Activated naive CD4-positive, alpha-beta T cell treated with anti-CD3 and anti-CD28 coated beads for 36 hours (primary cell): ENCODE measurements at regions not wholly inside any gene's neighbourhood (a gene's known extent, or its start where the extent isn't known, plus 50 kb on each side); places are given as distances from the start of the nearest gene placed in this dataset.
"Not testable (repeated sequence)": the region's sequence is repeated elsewhere in the genome, so short reads cannot be mapped to it uniquely, and the experiment has no call there.

ENCODE experiments used
- CTCF ChIA-PET: fragments of 350-600 bp; sonication (Branson Sonifier 250); formaldehyde crosslinking; loops from one replicate; lab custom pipeline; 2021; ENCODE audit warnings: antibody characterized with exemption; lab: Charles Lee
- DNase-seq: peaks from one replicate; pipeline ENCODE4 v3.0.0-alpha.2; 2020
- H3K27ac Mint-ChIP-seq: one replicate; pipeline ENCODE4 v1.8.0; 2021; ENCODE audit warnings: mild to moderate bottlenecking, mixed read lengths
- H3K27me3 Mint-ChIP-seq: one replicate; pipeline ENCODE4 v1.8.0; 2021; ENCODE audit warnings: low read depth, mixed read lengths
- H3K36me3 Mint-ChIP-seq: one replicate; pipeline ENCODE4 v1.8.0; 2021; ENCODE audit warnings: low read depth, mixed read lengths
- H3K4me1 Mint-ChIP-seq: one replicate; pipeline ENCODE4 v1.8.0; 2021; ENCODE audit warnings: low read depth, mixed read lengths
- H3K4me3 Mint-ChIP-seq: one replicate; pipeline ENCODE4 v1.8.0; 2021; ENCODE audit warnings: mild to moderate bottlenecking, moderate library complexity, mixed read lengths
- H3K9me3 Mint-ChIP-seq: one replicate; pipeline ENCODE4 v1.8.0; 2021; ENCODE audit warnings: mixed read lengths
- intact Hi-C: fragments of 100-400 bp; cut with micrococcal nuclease; formaldehyde crosslinking; loops from one replicate; pipeline ENCODE4 v1.15.1; 2023

DNA sequence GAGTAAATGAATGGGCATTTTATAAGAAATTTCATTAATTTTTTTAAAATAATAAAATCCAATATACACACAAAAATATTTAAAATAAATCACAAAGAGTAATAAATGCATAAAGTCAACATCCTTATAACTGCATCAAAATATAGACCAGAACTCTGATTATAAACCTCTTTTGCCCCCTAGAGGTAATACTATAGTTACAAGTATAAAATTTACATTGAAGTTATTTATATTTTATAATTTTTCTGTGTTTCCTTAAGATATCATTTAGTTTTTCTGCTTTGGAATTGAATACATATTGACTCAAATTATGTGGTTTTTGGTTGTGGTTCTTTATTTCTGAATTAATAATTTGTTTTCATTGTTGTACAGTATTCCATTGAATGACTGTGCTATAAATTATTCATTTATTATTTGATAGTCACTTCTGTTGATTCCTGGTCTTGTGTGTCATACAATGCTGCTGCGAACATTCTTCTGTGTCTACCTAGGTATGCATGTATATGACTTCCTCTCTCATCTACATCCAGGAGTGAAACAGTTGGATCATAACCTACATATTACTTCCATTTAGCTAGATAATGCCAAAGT lies 673.6 kb downstream of the IPMK start:
- Mint-ChIP-seq H3K36me3 (no peaks in the 10 kb centered on the region), H3K9me3 (no peaks in the 10 kb centered on the region), H3K27me3 (no peaks in the 10 kb centered on the region), H3K4me3 (no peak overlapping the region), H3K27ac (no peak overlapping the region), H3K4me1 (no peaks in the 10 kb centered on the region)
- CTCF ChIA-PET, result no interaction called here
- no peak for DNase-seq
- intact Hi-C loops, result loop anchor here (5.0 kb wide), 1 partner anchor 257 kb away; no protein-coding TSS in a partner anchor

DNA sequence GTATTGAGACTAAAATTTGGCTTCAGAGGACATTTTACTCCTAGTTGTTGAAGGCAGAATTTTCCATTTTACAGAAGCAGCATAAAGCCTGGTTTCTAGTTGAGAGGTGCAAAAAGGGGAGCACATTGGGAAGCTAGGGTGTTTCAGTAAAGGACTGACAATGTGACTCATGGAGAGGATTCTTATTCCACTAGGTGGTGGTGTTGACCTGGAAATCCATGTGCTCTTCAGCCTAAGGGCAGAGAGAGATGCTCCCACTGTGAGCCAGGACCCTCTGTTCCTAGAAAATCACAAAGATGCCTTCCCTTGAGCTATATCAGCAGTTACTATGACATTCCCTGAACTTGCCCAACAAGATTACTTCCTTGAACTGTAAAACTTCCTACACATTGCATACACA lies 687.8 kb downstream of the IPMK start:
- Mint-ChIP-seq H3K27me3 (no peaks in the 10 kb centered on the region), H3K36me3 (no peaks in the 10 kb centered on the region), H3K27ac (no peak overlapping the region), H3K4me3 (no peak overlapping the region), H3K9me3 (peaks cover 3% of the 10 kb centered on the region), H3K4me1 (no peaks in the 10 kb centered on the region)
- CTCF ChIA-PET, result no interaction called here
- DNase-seq, result no peak
- intact Hi-C loops, result loop anchor here (1.0 to 5.0 kb wide), 2 partner anchors 77 to 572 kb away; no protein-coding TSS in a partner anchor

DNA sequence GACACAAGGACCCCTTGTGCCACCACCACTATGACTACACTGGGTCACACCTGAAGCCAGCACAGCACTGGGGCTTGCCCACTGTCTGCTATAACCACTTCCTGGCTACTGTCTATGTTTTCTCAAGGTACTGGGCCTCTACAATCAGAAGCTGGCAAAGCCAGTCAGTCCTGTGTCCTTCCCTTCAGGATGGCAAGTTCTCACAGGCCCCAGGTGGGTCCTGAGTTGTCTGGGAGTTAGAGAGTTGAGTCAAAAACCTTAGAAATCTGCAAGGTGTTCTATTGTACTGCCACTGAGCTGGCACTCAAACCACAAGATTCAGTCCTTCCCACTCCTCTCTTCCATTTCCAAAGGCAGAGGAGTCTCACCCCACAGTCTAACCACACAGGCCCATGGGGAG lies 705.5 kb downstream of the IPMK start:
- Mint-ChIP-seq H3K36me3 (no peaks in the 10 kb centered on the region), H3K27ac (no peak overlapping the region), H3K4me1 (no peaks in the 10 kb centered on the region), H3K9me3 (peaks cover 2% of the 10 kb centered on the region), H3K4me3 (no peak overlapping the region), H3K27me3 (no peaks in the 10 kb centered on the region)
- no peak for DNase-seq
- CTCF ChIA-PET, result no interaction called here
- intact Hi-C loops, result no loop called here

DNA sequence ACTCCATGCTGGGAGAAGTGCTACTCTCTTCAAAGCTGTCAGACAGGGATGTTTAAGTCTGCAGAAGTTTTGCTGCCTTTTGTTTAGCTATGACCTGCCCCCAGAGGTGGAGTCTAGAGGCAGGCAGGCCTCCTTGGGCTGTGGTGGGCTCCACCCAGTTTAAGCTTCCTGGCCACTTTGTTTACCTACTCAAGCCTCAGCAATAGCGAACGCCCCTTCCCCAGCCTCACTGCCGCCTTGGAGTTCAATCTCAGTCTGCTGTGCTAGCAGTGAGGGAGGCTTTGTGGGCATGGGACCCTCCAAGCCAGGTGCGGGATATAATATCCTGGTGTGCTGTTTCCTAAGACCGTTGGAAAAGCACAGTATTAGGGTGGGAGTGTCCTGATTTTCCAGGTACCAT lies 715.9 kb downstream of the IPMK start:
- H3K4me1 Mint-ChIP-seq, H3K27ac Mint-ChIP-seq, intact Hi-C loops, H3K27me3 Mint-ChIP-seq, CTCF ChIA-PET, H3K4me3 Mint-ChIP-seq, H3K36me3 Mint-ChIP-seq, H3K9me3 Mint-ChIP-seq, DNase-seq: not testable (repeated sequence)

DNA sequence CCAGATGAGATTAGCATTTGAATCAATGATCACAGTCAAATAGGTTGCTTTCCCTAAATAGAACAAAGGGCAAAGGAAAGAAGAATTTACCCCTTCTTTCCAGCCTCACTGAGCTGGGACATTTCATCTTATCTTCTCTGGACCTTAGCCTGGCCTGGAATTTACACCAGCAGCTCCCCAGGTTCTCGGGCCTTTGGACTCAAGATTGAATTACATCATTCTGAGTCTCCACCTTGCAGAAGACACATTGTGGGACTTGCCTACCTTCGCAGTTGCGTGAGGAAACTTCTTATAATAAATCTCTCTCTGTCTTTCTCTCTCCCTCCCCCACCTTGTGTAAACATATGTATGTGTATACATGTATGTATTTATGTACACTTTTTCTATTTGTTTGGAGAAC lies 732.4 kb downstream of the IPMK start:
- DNase-seq, result no peak
- Mint-ChIP-seq H3K27me3 (no peaks in the 10 kb centered on the region), H3K9me3 (peaks cover 5% of the 10 kb centered on the region), H3K27ac (no peak overlapping the region), H3K4me3 (no peak overlapping the region), H3K36me3 (peaks cover under 1% of the 10 kb centered on the region), H3K4me1 (no peaks in the 10 kb centered on the region)
- intact Hi-C loops, result no loop called here
- CTCF ChIA-PET, result no interaction called here

DNA sequence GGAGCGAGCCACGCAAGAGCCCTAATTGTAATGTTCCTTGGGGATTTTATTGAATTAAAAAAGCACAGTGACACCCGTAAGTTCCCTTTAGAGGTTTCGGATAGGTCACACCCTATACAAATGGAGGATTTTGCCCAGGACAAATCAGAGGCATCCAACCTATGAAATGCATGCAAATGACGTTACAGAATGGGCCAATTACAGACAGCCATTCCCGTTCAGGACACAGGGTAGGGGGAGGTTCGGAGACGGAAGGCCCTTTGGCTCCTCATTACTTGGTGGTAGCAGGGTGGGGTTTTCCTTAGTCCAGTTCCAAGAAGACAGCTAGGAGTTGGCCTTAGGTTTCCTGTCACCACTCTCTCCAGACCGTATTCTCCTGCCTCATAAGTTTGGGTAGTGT lies 754.1 kb downstream of the IPMK start:
- Mint-ChIP-seq H3K9me3 (peaks cover 11% of the 10 kb centered on the region), H3K4me3 (no peak overlapping the region), H3K4me1 (no peaks in the 10 kb centered on the region), H3K36me3 (no peaks in the 10 kb centered on the region), H3K27ac (no peak overlapping the region), H3K27me3 (no peaks in the 10 kb centered on the region)
- intact Hi-C loops, result no loop called here
- DNase-seq, result no peak
- CTCF ChIA-PET, result no interaction called here

DNA sequence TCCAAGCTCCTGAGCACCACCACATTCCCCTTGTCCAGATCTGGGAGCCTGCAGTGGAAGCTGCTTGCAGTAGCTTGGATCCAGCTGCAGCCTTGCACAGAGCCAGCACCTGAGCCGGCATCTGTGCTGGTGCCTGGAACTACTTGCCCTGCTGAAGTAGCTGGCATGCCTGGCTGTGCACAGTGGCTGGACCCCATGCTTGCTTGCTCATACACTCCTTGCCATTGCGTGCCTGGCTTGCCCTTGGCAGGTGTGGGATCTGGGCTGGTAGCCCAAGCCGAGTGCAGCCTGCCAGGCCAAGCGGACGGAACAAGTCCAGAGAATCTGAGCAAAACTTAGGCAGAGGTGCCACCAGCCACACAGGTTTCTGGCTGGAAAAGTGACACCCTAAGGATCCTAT lies 759.9 kb downstream of the IPMK start:
- DNase-seq, result no peak
- Mint-ChIP-seq H3K4me3 (no peak overlapping the region), H3K27ac (no peak overlapping the region), H3K36me3 (no peaks in the 10 kb centered on the region), H3K4me1 (no peaks in the 10 kb centered on the region), H3K27me3 (no peaks in the 10 kb centered on the region), H3K9me3 (peaks cover 6% of the 10 kb centered on the region)
- intact Hi-C loops, result no loop called here
- CTCF ChIA-PET, result no interaction called here

DNA sequence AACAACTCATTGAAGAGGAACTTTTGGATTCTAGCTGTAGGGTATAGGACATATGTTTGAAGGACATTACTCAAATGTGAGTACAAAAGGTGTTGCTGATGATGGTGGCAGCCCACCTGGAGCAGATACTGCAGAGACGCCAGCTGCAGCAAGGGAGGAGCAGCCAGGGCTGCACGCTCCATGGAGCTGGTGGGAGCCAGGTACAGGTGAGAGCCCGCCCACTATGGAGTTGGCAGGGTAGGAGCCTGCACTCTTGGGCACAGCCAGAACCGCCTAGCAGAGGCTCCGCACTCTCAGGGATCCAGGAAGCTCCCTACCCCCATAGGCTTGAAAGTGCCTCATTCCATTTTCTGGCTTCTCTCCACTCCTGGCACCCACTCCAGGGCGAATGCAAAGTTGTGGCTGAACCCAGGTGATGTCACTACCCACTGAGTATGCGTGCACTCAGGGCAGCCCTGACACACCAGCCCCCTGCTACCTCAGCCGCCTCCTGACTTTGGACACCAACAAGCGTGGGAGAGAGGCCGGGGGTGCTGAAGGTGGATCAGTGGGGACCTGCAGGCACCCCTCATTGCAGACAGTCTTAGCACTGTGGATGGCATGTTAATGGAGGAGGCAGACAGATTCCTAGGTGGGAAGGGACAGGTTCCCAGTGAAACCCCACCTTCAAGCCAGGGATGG lies 761.1 kb downstream of the IPMK start:
- intact Hi-C loops, result no loop called here
- Mint-ChIP-seq H3K27ac (no peak overlapping the region), H3K36me3 (no peaks in the 10 kb centered on the region), H3K9me3 (peaks cover 3% of the 10 kb centered on the region), H3K4me3 (no peak overlapping the region), H3K4me1 (no peaks in the 10 kb centered on the region), H3K27me3 (no peaks in the 10 kb centered on the region)
- no peak for DNase-seq
- CTCF ChIA-PET, result no interaction called here

DNA sequence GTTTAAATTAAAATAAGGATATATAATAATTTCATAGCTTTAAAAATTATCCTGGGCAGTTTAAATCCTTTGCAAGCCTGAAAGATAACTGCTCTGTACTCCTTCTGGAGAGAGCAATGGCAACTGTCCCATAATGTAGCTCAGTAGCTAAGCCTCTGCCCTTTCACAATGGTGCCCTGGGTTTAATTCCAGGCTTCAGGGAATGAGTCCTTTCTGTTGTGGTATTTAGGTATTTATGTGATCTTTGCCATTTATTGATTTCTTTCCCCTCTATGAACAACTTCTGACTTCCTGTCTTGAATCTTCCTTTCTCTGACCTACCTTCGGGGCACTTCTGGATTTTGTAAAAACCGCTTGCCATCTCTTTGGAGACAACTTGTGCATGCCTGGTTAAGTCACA lies 773.2 kb downstream of the IPMK start:
- CTCF ChIA-PET, result no interaction called here
- H3K27me3 Mint-ChIP-seq, result no peaks in the 10 kb centered on the region
- no peaks in the 10 kb centered on the region for H3K4me1 Mint-ChIP-seq
- no peak for DNase-seq
- no peak overlapping the region for H3K4me3 Mint-ChIP-seq
- no peaks in the 10 kb centered on the region for H3K36me3 Mint-ChIP-seq
- peaks cover 1% of the 10 kb centered on the region for H3K9me3 Mint-ChIP-seq
- no peak overlapping the region for H3K27ac Mint-ChIP-seq
- intact Hi-C loops, result no loop called here

DNA sequence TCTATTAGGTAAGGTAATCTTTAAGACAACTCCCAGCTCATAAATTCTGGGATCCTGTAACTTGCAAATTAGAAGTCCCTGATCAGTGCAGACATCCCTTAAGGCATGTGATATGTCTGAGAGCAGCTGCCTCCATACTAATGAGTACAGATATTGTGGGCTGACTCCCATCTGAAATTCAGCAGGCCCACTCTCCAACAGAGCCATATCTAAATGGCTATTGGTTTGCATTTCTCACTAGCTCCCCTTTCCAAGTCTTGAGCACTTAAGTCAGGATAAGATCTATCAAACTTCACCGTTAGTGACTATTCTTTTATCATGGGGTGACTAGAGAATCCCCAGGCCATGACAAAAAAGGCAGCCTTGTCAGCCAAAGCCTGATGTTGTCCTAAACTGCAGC lies 785.4 kb downstream of the IPMK start:
- no peaks in the 10 kb centered on the region for H3K36me3 Mint-ChIP-seq
- no peaks in the 10 kb centered on the region for H3K9me3 Mint-ChIP-seq
- no peaks in the 10 kb centered on the region for H3K27me3 Mint-ChIP-seq
- intact Hi-C loops, result no loop called here
- DNase-seq, result no peak
- CTCF ChIA-PET, result no interaction called here
- H3K4me1 Mint-ChIP-seq, result no peaks in the 10 kb centered on the region
- H3K27ac Mint-ChIP-seq, result no peak overlapping the region
- H3K4me3 Mint-ChIP-seq, result no peak overlapping the region

DNA sequence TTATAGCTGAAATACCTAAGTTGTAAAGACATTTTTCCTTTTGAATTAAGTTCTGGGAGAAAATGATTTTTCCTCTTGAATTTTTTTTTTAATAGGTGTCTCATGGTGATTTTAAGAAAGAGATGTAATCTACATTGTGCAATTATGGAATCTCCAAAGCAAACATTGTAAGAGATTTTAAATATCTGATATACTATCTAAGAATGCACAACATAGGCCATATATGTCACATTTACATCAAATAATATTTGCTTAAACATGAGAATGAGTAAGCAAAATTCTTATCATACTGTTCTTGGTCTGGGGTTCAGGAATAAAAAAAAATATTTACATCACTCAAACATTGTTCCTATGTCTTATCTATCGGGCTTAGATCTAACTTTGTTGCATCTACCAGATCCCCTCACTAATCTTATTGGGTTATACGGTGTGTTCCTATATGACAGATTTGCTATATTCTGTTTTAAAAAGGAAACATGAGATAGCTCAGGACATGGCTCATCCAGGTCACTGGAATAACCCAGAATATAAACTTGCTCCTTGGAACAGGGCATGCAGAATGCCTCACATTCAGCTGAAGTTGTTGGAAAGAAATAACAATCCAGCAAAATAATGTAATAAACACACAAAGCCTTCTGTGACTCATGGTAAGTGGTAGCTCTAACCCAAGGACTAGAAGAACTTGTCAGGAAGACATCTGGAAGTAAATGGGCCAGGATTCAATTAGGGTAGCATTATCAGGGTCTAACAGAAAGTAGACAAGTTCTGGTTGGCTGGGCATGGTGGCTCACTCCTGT lies 794.7 kb downstream of the IPMK start:
- no peaks in the 10 kb centered on the region for H3K9me3 Mint-ChIP-seq
- CTCF ChIA-PET, result interaction anchor here (0.6 to 0.7 kb wide), 2 partner anchors 15 to 16 kb away, joined by 3 to 4 read pairs; no protein-coding TSS in a partner anchor
- intact Hi-C loops, result no loop called here
- H3K27ac Mint-ChIP-seq, result no peak overlapping the region
- H3K36me3 Mint-ChIP-seq, result no peaks in the 10 kb centered on the region
- no peak overlapping the region for H3K4me3 Mint-ChIP-seq
- H3K27me3 Mint-ChIP-seq, result no peaks in the 10 kb centered on the region
- no peaks in the 10 kb centered on the region for H3K4me1 Mint-ChIP-seq
- no peak for DNase-seq

DNA sequence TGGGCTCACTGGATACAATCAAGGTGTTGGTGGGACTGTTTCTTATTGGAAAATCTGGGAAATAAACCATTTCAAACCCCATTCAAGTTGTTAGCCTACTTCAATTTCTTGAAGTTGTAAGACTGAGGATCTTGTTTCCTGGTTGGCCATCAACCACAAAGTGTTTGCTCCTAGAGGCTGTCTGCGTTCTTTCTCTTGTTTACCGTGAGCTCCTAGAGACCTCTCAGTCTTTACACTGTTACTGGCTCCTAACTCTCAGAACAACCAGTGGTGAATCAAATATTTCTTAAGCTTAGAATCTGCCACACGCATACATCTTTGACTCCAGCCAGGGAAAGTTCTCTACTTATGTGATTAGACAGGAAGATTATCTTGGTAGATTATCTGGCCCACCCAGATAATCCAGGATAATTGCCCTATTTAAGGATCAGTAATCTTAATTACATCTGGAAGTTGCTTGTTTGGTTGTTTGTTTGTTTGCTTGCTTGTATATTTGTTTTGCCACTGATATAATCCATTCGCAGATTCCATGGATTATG lies 798.7 kb downstream of the IPMK start:
- intact Hi-C loops, result no loop called here
- Mint-ChIP-seq H3K9me3 (no peaks in the 10 kb centered on the region), H3K27me3 (no peaks in the 10 kb centered on the region), H3K4me3 (no peak overlapping the region), H3K4me1 (no peaks in the 10 kb centered on the region), H3K27ac (no peak overlapping the region), H3K36me3 (no peaks in the 10 kb centered on the region)
- no peak for DNase-seq
- CTCF ChIA-PET, result no interaction called here
